HUES48 (cell line): ENCODE measurements at regions not wholly inside any gene's neighbourhood (a gene's known extent, or its start where the extent isn't known, plus 50 kb on each side); places are given as distances from the start of the nearest gene placed in this dataset.

Experiments used
- H3K27ac ChIP-seq: one replicate; pipeline ENCODE4 v1.7.0; 2013; ENCODE audit warnings: low read depth, low read length, inconsistent platforms
- H3K27me3 ChIP-seq: 2 replicates; pipeline ENCODE4 v1.6.1; 2013; ENCODE audit warnings: mild to moderate bottlenecking, low read length; ENCODE audit not compliant: control insufficient read depth, insufficient read depth
- H3K36me3 ChIP-seq: 2 replicates; pipeline ENCODE4 v1.6.1; 2013; ENCODE audit warnings: low read length; ENCODE audit not compliant: control insufficient read depth, insufficient read depth
- H3K4me1 ChIP-seq: 2 replicates; pipeline ENCODE4 v1.6.1; 2013; ENCODE audit warnings: mild to moderate bottlenecking, low read length; ENCODE audit not compliant: control insufficient read depth, insufficient read depth
- H3K4me3 ChIP-seq: 2 replicates; pipeline ENCODE4 v1.5.1; 2013; ENCODE audit warnings: mild to moderate bottlenecking, low read depth, low read length
- H3K9ac ChIP-seq: 2 replicates; pipeline ENCODE4 v1.6.1; 2013; ENCODE audit warnings: mild to moderate bottlenecking, low read depth, low read length, moderate library complexity
- H3K9me3 ChIP-seq: 2 replicates; pipeline ENCODE4 v1.6.1; 2013; ENCODE audit warnings: low read length; ENCODE audit not compliant: control insufficient read depth, insufficient read depth

DNA sequence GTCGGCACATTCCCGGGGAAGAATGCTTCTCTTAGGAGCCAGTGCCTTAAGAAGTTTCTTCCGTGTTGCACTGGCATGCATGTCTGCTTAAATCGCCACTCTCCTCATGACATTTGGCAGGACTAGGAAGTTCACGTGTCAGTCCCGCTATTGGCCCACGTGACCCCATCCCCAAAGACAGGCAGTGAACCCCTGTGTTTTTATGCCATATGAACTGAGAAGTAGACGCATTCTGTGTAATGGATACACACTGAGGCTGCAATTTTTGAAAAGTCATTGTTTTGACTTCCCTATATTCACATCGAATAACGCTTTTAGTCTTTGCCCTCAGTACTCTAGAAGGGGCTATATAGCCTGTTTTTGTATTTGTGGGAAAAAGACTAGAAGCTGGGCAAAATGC lies 125.6 kb upstream of the TBL1XR1 start:
- H3K9me3 ChIP-seq, result no peaks in the 10 kb centered on the region
- no peak overlapping the region for H3K27ac ChIP-seq
- H3K36me3 ChIP-seq, result no peaks in the 10 kb centered on the region
- no peak overlapping the region for H3K9ac ChIP-seq
- H3K4me3 ChIP-seq, result no peak overlapping the region
- no peaks in the 10 kb centered on the region for H3K27me3 ChIP-seq
- no peaks in the 10 kb centered on the region; the same call in 1 of the 2 replicates for H3K4me1 ChIP-seq

DNA sequence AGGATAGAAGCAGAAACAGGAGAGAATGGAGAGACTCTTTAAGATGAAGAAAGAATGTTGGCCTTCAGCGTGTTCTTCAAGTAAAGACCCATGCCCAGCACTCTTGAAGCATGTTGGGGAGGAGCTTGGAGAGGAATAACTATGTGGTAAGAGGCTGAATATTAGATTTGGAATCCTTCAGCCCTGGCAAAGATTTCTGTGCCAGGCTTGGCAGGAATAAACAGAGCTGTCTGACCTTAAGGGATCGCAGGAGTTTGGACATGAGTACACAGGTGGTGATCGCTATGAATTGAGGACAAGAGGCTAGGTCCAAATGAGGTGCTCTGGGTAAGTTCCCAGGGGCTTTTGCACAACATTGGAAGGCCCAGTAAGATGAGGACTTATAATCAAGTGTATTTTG lies 132.6 kb upstream of the TBL1XR1 start:
- no peak overlapping the region for H3K4me3 ChIP-seq
- no peaks in the 10 kb centered on the region for H3K36me3 ChIP-seq
- no peaks in the 10 kb centered on the region for H3K27me3 ChIP-seq
- no peak overlapping the region for H3K27ac ChIP-seq
- H3K9ac ChIP-seq, result no peak overlapping the region
- no peaks in the 10 kb centered on the region for H3K4me1 ChIP-seq
- H3K9me3 ChIP-seq, result no peaks in the 10 kb centered on the region

DNA sequence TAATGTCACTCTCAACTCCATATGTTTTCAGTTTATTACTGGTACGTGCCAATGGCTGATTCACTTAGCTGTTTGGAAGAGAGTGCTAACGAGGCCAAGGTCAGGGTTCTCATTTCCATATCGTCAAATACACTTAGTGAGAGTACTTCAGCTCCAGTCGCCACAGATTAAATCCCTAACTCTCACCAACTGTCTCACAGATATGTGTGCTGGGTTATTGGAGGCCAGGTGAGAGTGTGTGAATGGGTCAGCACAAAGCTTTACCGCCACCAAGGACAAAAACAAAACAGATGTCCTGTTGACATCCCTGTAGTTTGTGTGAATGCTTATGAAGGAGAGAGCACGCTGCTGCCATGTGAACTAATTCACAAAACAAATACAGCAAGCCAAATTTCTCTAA lies 133.5 kb upstream of the TBL1XR1 start:
- Histone ChIP-seq H3K27ac (no peak overlapping the region), H3K4me3 (no peak overlapping the region), H3K27me3 (no peaks in the 10 kb centered on the region), H3K9me3 (no peaks in the 10 kb centered on the region), H3K9ac (no peak overlapping the region), H3K36me3 (no peaks in the 10 kb centered on the region), H3K4me1 (no peaks in the 10 kb centered on the region)

DNA sequence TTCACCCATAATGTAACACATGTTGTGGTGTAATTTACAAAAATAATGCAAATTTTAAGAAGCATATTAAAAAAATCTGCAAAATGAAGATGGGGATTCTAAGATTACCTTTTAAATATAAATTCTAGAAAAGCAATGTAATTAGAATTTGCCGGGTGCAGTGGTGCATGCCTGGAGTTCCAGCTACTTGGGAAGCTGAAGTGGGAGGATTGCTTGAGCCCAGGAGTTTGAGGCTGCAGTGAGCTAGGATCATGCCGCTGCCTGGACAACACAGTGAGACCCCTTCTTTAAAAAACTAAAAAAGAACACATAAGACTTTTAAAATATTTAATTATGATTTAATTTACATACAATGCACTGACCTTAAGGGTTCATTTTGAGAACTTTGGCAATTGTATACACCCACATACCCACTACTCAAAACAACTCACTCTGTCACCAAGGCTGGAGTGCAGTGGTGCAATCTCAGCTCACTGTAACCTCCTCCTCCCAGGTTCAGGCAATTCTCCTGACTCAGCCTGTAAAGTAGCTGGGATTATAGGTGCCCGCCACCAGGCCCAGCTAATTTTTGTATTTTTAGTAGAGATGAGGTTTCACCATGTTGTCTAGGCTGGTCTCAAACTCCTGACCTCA lies 134.0 kb upstream of the TBL1XR1 start:
- H3K9ac ChIP-seq, result no peak overlapping the region
- H3K4me1 ChIP-seq, result no peaks in the 10 kb centered on the region
- H3K9me3 ChIP-seq, result no peaks in the 10 kb centered on the region
- no peak overlapping the region for H3K27ac ChIP-seq
- H3K4me3 ChIP-seq, result no peak overlapping the region
- H3K36me3 ChIP-seq, result no peaks in the 10 kb centered on the region
- no peaks in the 10 kb centered on the region for H3K27me3 ChIP-seq

DNA sequence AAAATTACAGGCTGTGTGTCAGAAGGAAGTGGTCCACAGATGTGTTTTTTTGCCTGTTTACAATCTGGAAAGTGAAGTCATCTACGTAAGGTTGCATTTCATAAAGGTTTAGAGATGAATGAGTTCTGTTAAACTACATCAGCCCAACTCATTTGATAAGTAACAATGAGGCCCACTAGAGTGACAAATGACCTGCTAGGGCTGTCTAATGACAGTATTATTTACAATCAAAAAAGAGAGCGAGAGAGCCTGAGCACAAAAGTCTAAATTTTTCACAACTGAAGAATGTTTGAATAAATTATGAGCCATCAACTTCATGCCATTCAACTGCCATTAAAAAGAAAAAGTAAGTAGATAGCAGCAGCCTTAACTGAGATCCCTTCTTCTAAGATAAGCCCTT lies 135.7 kb upstream of the TBL1XR1 start:
- H3K9ac ChIP-seq, result no peak overlapping the region
- H3K4me1 ChIP-seq, result no peaks in the 10 kb centered on the region
- no peak overlapping the region for H3K4me3 ChIP-seq

DNA sequence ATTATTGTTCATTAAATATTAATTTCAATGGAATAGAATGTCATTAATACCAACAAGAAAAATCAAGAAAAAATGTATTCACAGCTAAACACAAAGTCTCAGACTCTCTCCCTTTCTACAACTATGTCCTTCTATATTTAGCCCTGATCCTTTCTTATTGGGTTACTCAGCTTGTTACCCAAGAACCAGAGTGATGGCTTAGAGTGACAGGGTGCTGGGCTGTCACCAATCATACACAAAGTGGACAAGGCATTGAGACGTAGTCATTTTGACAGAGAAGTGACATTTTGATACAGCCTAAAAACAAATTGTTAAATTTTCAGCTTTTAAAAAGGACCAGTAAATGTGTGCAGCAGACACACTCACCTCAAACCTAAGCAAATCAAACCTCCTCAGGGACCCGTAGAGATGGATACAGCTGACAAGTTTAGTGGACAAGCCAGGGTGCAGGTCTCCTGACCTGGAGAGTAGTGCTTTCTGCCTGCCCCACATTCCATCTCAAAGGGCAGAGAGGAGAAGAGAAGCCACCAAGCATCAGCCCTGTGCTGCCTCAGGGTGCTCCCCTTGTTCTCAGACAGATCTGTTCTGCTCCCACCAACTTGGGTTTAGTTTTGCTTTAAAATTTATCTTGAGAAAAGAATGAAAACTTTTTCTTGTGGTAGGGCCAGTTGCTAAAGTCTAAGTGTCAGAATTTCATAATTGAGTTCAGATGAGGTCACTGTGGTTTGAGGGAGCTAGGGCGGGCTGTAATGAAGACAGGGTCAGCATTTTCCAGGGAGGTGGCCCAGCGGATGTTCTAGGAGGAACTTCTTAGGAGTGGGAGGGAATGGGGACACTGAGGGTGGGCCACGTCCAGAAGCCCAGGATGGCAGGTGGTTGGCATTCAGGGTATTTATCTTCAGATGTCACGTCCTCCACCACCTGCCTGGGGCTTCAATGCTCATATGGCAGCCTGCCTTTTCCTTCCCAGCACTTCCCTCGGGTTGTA lies 136.5 kb upstream of the TBL1XR1 start:
- Histone ChIP-seq H3K4me1 (no peaks in the 10 kb centered on the region), H3K36me3 (no peaks in the 10 kb centered on the region), H3K9ac (no peak overlapping the region), H3K27ac (no peak overlapping the region), H3K4me3 (no peak overlapping the region), H3K27me3 (no peaks in the 10 kb centered on the region), H3K9me3 (no peaks in the 10 kb centered on the region)

More for the DNA sequence above, 135.7 kb upstream of the TBL1XR1 start:
- Histone ChIP-seq H3K9me3 (no peaks in the 10 kb centered on the region), H3K27ac (no peak overlapping the region), H3K27me3 (no peaks in the 10 kb centered on the region), H3K36me3 (no peaks in the 10 kb centered on the region)

DNA sequence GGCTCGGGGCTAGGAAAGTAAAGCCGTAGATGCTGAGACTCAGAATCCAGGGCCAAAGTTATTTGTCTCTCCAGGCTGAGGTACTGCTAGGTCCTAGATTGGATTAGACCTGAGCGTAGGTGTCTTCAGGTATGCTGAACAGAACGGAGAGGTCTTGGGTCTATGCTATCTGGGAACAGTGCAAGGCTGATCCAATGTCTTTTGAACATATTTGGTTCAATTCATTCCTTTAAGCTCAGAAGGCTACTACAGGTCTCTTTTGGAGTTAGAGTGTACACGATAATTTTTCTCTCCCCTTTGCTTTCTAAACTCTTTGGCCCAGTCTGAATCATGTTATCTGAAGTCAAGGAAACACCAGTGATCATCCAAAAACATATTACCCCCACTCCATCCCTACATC lies 137.5 kb upstream of the TBL1XR1 start:
- Histone ChIP-seq H3K27me3 (no peaks in the 10 kb centered on the region), H3K4me1 (no peaks in the 10 kb centered on the region), H3K9ac (no peak overlapping the region), H3K9me3 (no peaks in the 10 kb centered on the region), H3K4me3 (no peak overlapping the region), H3K27ac (no peak overlapping the region), H3K36me3 (no peaks in the 10 kb centered on the region)

DNA sequence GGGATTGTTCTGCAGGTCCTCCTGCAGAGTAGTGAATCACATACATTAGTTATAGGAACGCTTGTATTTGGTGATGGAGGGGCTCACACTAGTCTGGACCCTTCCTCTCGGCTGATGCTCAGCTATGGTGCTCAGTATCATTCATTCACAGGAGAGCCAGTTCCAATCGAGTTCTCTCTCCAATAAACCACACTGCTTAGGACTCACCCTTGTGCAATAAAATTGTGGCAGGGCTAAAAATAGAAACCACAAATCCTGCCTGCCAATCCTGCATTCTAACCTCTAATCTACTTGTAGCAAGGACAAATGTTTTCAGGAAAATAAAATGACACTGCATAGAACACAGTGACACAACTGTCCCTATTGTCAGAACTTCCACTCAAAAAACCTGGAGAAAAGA lies 138.4 kb upstream of the TBL1XR1 start:
- Histone ChIP-seq H3K9me3 (no peaks in the 10 kb centered on the region), H3K27ac (no peak overlapping the region), H3K4me1 (no peaks in the 10 kb centered on the region), H3K4me3 (no peak overlapping the region), H3K27me3 (no peaks in the 10 kb centered on the region), H3K9ac (no peak overlapping the region), H3K36me3 (no peaks in the 10 kb centered on the region)

DNA sequence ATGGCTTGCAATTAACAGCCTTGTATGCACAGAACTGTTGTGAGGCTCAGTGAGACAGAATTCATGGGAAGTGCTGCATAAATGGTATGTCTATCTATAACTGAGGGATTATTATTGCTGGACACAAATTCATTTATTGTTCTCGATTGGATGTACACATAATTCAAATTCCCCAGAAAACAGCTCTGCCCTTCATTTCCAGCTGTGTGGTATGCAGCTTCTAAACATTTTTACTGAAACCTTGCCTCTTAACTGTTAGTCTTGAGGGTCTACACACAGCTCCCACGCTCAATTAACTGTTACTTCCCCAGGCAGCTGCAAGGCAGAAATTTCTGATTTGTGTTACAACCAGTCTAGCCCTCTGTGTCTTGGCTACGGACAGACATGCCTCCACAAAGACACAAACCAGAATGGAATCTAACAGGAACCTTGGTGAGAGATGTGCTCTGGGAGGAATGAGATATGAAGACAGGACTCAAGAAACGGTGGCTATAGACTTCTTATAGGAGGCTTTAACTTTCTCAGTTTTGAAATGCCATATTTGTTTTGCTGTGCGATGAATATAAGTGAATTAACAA lies 139.7 kb upstream of the TBL1XR1 start:
- Histone ChIP-seq H3K36me3 (no peaks in the 10 kb centered on the region), H3K9ac (no peak overlapping the region), H3K4me3 (no peak overlapping the region), H3K27ac (no peak overlapping the region), H3K9me3 (no peaks in the 10 kb centered on the region), H3K4me1 (no peaks in the 10 kb centered on the region), H3K27me3 (peaks cover 9% of the 10 kb centered on the region)

DNA sequence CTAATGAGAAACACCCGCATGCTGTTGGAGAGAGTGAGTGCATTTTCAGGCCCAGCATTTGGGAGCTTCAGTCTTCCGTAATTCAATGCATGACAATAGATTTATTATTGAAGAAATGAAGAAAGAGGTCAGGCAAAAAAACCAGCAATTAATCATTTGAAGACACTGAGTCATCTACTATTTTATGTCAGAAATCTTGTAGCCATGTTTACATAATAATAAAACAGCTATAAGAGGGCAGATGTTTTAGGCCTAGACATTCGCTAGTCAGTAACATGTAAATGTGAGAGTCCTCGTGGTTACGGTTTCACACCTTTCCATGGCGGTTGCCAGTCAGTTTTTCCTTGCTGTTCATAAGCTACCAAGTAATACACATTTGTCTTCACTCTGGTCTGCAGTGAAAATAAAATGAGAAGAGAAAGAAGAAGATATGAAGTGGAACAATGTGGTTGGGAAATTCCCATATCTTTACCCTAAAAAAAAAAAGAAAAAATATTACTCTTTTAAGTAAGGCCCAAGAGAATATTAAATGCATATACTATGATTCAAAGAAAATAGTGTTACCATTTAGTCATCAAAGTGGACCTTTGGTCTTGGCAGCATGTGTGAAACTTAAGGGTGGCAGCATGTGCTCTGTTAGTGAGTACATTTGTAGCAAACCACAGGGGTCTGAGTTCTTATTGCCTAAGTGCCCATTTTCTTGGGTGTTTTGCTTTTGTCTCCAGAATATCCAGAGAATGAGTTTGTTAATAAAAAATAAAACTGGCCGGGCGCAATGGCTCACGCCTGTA lies 140.5 kb upstream of the TBL1XR1 start:
- H3K27ac ChIP-seq, result no peak overlapping the region
- no peak overlapping the region for H3K4me3 ChIP-seq
- no peaks in the 10 kb centered on the region for H3K36me3 ChIP-seq
- no peaks in the 10 kb centered on the region for H3K9me3 ChIP-seq
- no peak overlapping the region for H3K9ac ChIP-seq
- H3K4me1 ChIP-seq, result no peaks in the 10 kb centered on the region
- peaks cover 17% of the 10 kb centered on the region for H3K27me3 ChIP-seq
